HepG2 (cell line): ENCODE measurements at regions not wholly inside any gene's neighbourhood (a gene's known extent, or its start where the extent isn't known, plus 50 kb on each side); places are given as distances from the start of the nearest gene placed in this dataset.

Experiments
- ATAC-seq: fragments of 200-7000 bp; cut with Tn5 transposase; 3 replicates; pipeline ENCODE4 v1.9.1; 2020; ENCODE audit warnings: mild to moderate bottlenecking, moderate library complexity
- BruUV-seq: library from RNA; stranded (reverse); fragments of 400-500 nt; replicated peaks from 2 replicates; lab custom pipeline; 2021; lab: Mats Ljungman, UMichigan
- CTCF ChIA-PET: fragments of 300-600 bp; formaldehyde crosslinking; extraction: SDS; loops from one replicate; lab custom pipeline; 2021; ENCODE audit warnings: low total read pairs, inconsistent platforms, low intra/inter-chr PET ratio; lab: Yijun Ruan, JAX
- POLR2A ChIA-PET: fragments of 350-600 bp; sonication (Branson Sonifier 250); formaldehyde crosslinking; loops from one replicate; lab custom pipeline; 2020; ENCODE audit warnings: antibody characterized with exemption, inconsistent platforms; lab: Yijun Ruan, JAX
- DNase-seq: peaks from one replicate; pipeline ENCODE4 v3.0.0-alpha.2; 2015; ENCODE audit warnings: low spot score
- FAIRE-seq: peaks from 3 replicates; lab custom pipeline; 2011; peaks lifted over from hg19 to GRCh38; lab: Jason Lieb, UNC
- H2AFZ ChIP-seq: one replicate; pipeline ENCODE4 v1.6.1; 2011; ENCODE audit warnings: low read length, inconsistent platforms
- H3K27ac ChIP-seq: fragments of 300-600 bp; 3 replicates; pipeline ENCODE4 v1.8.0; 2011; ENCODE audit warnings: mixed run types, mild to moderate bottlenecking, mixed read lengths, low read length, inconsistent platforms; ENCODE audit not compliant: insufficient read depth; ENCODE audit errors: extremely low read length
- H3K27me3 ChIP-seq, 2 experiments: fragments of 200-600 bp in 1 of 2; 2 replicates in 1 of 2; 3 replicates in 1 of 2; pipeline versions ENCODE4 v1.6.0 to v1.8.0; 2011; ENCODE audit warnings: low read length in 2 of 2, mild to moderate bottlenecking in 2 of 2, moderate library complexity in 2 of 2, inconsistent platforms in 1 of 2; ENCODE audit not compliant: insufficient read depth in 2 of 2, control insufficient read depth in 1 of 2
- H3K36me3 ChIP-seq, 2 experiments: fragments of 200-600 bp in 1 of 2; replicated peaks in 1 of 2; 2 replicates in 1 of 2; 3 replicates in 1 of 2; pipeline versions ENCODE4 v1.5.1 to v1.8.0; 2011; ENCODE audit warnings: low read length in 2 of 2, inconsistent platforms in 1 of 2; ENCODE audit not compliant: insufficient read depth in 2 of 2, control insufficient read depth in 1 of 2
- H3K4me1 ChIP-seq: 2 replicates; pipeline ENCODE4 v1.5.1; 2012; ENCODE audit warnings: low read length, inconsistent platforms; ENCODE audit not compliant: insufficient read depth
- H3K4me2 ChIP-seq: 2 replicates; pipeline ENCODE4 v1.6.0; 2011; ENCODE audit warnings: low read depth, low read length, inconsistent platforms
- H3K4me3 ChIP-seq, 3 experiments: fragments of 200-600 bp in 1 of 3; sonication (generic), shearing (Covaris generic) in 1 of 3; replicated peaks in 1 of 3; 2 replicates each; pipeline ENCODE4 v1.5.1; 2011 to 2016; ENCODE audit warnings: low read length in 3 of 3, inconsistent platforms in 2 of 3, low read depth in 2 of 3, mild to moderate bottlenecking in 2 of 3, control low read depth in 1 of 3, mixed read lengths in 1 of 3; ENCODE audit not compliant: insufficient read depth in 1 of 3
- H3K79me2 ChIP-seq: one replicate; pipeline ENCODE4 v1.6.1; 2011; ENCODE audit warnings: low read length, inconsistent platforms; ENCODE audit not compliant: insufficient read depth
- H3K9ac ChIP-seq: 2 replicates; pipeline ENCODE4 v1.6.0; 2011; ENCODE audit warnings: mild to moderate bottlenecking, low read depth, low read length, inconsistent platforms; ENCODE audit not compliant: insufficient read depth
- H3K9me3 ChIP-seq: 2 replicates; pipeline ENCODE4 v1.5.1; 2012; ENCODE audit warnings: mild to moderate bottlenecking, low read length
- H4K20me1 ChIP-seq: 2 replicates; pipeline ENCODE4 v1.6.0; 2011; ENCODE audit warnings: inconsistent platforms, mild to moderate bottlenecking, low read length, moderate library complexity; ENCODE audit not compliant: insufficient read depth
- CREM ChIP-seq, 2 experiments: sonication (generic) in 1 of 2; formaldehyde crosslinking in 1 of 2; IDR thresholded peaks; 2 replicates each; pipeline versions ENCODE4 v1.4.0 to v1.6.1; 2016 to 2020; ENCODE audit warnings: antibody characterized with exemption in 1 of 2, mild to moderate bottlenecking in 1 of 2, missing genetic modification reagents in 1 of 2
- KDM2A ChIP-seq: sonication (generic); formaldehyde crosslinking; IDR thresholded peaks from 2 replicates; pipeline ENCODE4 v1.4.0; 2020; ENCODE audit warnings: low read depth, missing genetic modification reagents, borderline replicate concordance
- NCOA1 ChIP-seq: sonication (generic); formaldehyde crosslinking; IDR thresholded peaks from 2 replicates; pipeline ENCODE4 v1.9.0; 2021; ENCODE audit warnings: missing genetic modification reagents
- NR0B2 ChIP-seq: sonication (generic); formaldehyde crosslinking; IDR thresholded peaks from 2 replicates; pipeline ENCODE4 v1.4.0; 2020; ENCODE audit warnings: mild to moderate bottlenecking, missing genetic modification reagents
- SMARCC2 ChIP-seq: fragments of 450-650 bp; IDR thresholded peaks from 2 replicates; pipeline ENCODE4 v1.6.1; 2017; ENCODE audit warnings: antibody characterized with exemption, mild to moderate bottlenecking
- TAF1 ChIP-seq: sonication (generic); formaldehyde crosslinking; IDR thresholded peaks from 2 replicates; pipeline ENCODE4 v1.4.0; 2020; ENCODE audit warnings: missing genetic modification reagents
- TBP ChIP-seq: sonication (generic); formaldehyde crosslinking; IDR thresholded peaks from 2 replicates; pipeline ENCODE4 v1.5.0; 2020; ENCODE audit warnings: missing genetic modification reagents
- ZBTB21 ChIP-seq: sonication (generic); formaldehyde crosslinking; IDR thresholded peaks from 2 replicates; pipeline ENCODE4 v1.4.0; 2020; ENCODE audit warnings: missing genetic modification reagents
- ZBTB43 ChIP-seq: sonication (generic); formaldehyde crosslinking; conservative IDR thresholded peaks from 2 replicates; pipeline ENCODE4 v1.4.0; 2020; ENCODE audit warnings: missing genetic modification reagents
- ZNF136 ChIP-seq: sonication (generic); formaldehyde crosslinking; IDR thresholded peaks from 2 replicates; pipeline ENCODE4 v1.8.1; 2022; ENCODE audit warnings: low read depth, mild to moderate bottlenecking, moderate library complexity, missing genetic modification reagents
- ZNF3 ChIP-seq: IDR thresholded peaks from 2 replicates; pipeline ENCODE4 v1.7.0; 2017; ENCODE audit warnings: inconsistent platforms
- ZNF747 ChIP-seq: sonication (generic); formaldehyde crosslinking; IDR thresholded peaks from 2 replicates; pipeline ENCODE4 v1.8.1; 2023; ENCODE audit warnings: missing genetic modification reagents, mild to moderate bottlenecking, borderline replicate concordance
- ZSCAN20 ChIP-seq: sonication (generic); formaldehyde crosslinking; IDR thresholded peaks from 2 replicates; pipeline ENCODE4 v1.4.0; 2020; ENCODE audit warnings: missing genetic modification reagents, mild to moderate bottlenecking, borderline replicate concordance
- WGBS: methylation state at CpG from one replicate; pipeline ENCODE4 v1.1.6; 2017; ENCODE audit warnings: low lambda C conversion rate; 5-methylcytosine and 5-hydroxymethylcytosine counted together
- in situ Hi-C: cut with HindIII; loops from 2 replicates; pipeline ENCODE4 v1.10.0; 2017; ENCODE audit warnings: low pct_unique_long_range_greater_than_20kb; ENCODE audit not compliant: extremely low pct_ligation_motif_present
- intact Hi-C: fragments of 100-400 bp; cut with micrococcal nuclease; formaldehyde crosslinking; loops from one replicate; pipeline ENCODE4 v1.10.0; 2022; ENCODE audit not compliant: unreplicated experiment
- TF ChIP-seq, protein P1 (sequence below): sonication (generic); formaldehyde crosslinking; IDR thresholded peaks from 2 replicates; pipeline ENCODE4 v1.4.0; 2020; ENCODE audit warnings: mild to moderate bottlenecking, missing genetic modification reagents
- TF ChIP-seq, protein P2 (sequence below): sonication (generic); formaldehyde crosslinking; IDR thresholded peaks from 2 replicates; pipeline ENCODE4 v1.8.0; 2022; ENCODE audit warnings: missing genetic modification reagents, mild to moderate bottlenecking, borderline replicate concordance
- TF ChIP-seq, protein P3 (sequence below), 2 experiments: sonication (generic) in 1 of 2; formaldehyde crosslinking in 1 of 2; IDR thresholded peaks; 2 replicates each; pipeline versions ENCODE4 v1.4.0 to v1.6.1; 2016 to 2020; ENCODE audit warnings: borderline replicate concordance in 1 of 2, low read depth in 1 of 2, mild to moderate bottlenecking in 1 of 2, missing genetic modification reagents in 1 of 2

DNA sequence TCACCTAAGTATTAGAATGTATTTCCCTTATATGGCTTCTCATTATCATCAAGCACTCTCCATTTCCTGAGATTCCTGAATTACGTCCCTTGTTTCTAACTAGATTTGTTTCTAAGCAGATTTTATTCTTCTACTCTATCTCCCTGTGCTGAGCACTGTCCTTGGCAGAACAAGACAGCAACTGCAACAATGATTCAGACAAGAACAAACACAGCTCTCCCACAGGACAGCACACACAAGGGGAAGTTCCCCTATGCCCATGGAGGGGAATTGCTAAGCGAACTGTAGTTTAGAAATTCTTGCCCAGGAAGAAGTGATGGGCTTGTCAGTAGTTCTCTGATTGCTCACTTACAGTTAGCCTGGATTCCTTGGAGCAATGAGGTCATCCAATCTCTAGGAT, 759.9 kb downstream of the DTWD2 start:
- H4K20me1 ChIP-seq = no peaks in the 10 kb centered on the region
- H3K27ac ChIP-seq = no peak overlapping the region
- H3K4me2 ChIP-seq = no peak overlapping the region
- ChIA-PET CTCF (no interaction called here), POLR2A (no interaction called here)
- 2% methylated on average over 2 of the region's 2 CpGs for WGBS
- H3K9me3 ChIP-seq = no peaks in the 10 kb centered on the region
- no peaks in the 10 kb centered on the region for H3K79me2 ChIP-seq
- FAIRE-seq = no peak
- no peak for DNase-seq
- no peaks in the 10 kb centered on the region for H3K36me3 ChIP-seq
- no peak overlapping the region for H3K9ac ChIP-seq
- H2AFZ ChIP-seq = no peak overlapping the region
- in situ Hi-C loops = no loop called here
- H3K27me3 ChIP-seq = no peaks in the 10 kb centered on the region; a peak in 1 of 5 replicates
- no TSS peak for BruUV-seq
- no peak for ATAC-seq
- intact Hi-C loops = no loop called here
- no peaks in the 10 kb centered on the region for H3K4me1 ChIP-seq
- H3K4me3 ChIP-seq = no peak overlapping the region
- TF ChIP-seq, protein P1, sequence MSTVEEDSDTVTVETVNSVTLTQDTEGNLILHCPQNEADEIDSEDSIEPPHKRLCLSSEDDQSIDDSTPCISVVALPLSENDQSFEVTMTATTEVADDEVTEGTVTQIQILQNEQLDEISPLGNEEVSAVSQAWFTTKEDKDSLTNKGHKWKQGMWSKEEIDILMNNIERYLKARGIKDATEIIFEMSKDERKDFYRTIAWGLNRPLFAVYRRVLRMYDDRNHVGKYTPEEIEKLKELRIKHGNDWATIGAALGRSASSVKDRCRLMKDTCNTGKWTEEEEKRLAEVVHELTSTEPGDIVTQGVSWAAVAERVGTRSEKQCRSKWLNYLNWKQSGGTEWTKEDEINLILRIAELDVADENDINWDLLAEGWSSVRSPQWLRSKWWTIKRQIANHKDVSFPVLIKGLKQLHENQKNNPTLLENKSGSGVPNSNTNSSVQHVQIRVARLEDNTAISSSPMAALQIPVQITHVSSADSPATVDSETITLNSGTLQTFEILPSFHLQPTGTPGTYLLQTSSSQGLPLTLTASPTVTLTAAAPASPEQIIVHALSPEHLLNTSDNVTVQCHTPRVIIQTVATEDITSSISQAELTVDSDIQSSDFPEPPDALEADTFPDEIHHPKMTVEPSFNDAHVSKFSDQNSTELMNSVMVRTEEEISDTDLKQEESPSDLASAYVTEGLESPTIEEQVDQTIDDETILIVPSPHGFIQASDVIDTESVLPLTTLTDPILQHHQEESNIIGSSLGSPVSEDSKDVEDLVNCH (CRISPR knock-in tag) = no peak
- no peak for TF ChIP-seq TAF1 (CRISPR knock-in tag)
- no peak for TF ChIP-seq SMARCC2
- TF ChIP-seq CREM (IDR thresholded peaks at IDR 0.05) = no peak
- TF ChIP-seq CREM (CRISPR knock-in tag; IDR thresholded peaks at IDR 0.05) = no peak
- TF ChIP-seq NR0B2 (CRISPR knock-in tag) = no peak
- TF ChIP-seq ZBTB43 (CRISPR knock-in tag) = no peak
- TF ChIP-seq NCOA1 (CRISPR knock-in tag) = no peak
- TF ChIP-seq, protein P2, sequence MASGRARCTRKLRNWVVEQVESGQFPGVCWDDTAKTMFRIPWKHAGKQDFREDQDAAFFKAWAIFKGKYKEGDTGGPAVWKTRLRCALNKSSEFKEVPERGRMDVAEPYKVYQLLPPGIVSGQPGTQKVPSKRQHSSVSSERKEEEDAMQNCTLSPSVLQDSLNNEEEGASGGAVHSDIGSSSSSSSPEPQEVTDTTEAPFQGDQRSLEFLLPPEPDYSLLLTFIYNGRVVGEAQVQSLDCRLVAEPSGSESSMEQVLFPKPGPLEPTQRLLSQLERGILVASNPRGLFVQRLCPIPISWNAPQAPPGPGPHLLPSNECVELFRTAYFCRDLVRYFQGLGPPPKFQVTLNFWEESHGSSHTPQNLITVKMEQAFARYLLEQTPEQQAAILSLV (CRISPR knock-in tag) = no peak
- TF ChIP-seq ZNF136 (CRISPR knock-in tag) = no peak
- TF ChIP-seq, protein P3, sequence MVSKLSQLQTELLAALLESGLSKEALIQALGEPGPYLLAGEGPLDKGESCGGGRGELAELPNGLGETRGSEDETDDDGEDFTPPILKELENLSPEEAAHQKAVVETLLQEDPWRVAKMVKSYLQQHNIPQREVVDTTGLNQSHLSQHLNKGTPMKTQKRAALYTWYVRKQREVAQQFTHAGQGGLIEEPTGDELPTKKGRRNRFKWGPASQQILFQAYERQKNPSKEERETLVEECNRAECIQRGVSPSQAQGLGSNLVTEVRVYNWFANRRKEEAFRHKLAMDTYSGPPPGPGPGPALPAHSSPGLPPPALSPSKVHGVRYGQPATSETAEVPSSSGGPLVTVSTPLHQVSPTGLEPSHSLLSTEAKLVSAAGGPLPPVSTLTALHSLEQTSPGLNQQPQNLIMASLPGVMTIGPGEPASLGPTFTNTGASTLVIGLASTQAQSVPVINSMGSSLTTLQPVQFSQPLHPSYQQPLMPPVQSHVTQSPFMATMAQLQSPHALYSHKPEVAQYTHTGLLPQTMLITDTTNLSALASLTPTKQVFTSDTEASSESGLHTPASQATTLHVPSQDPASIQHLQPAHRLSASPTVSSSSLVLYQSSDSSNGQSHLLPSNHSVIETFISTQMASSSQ (IDR thresholded peaks at IDR 0.05; ENCODE audit: low read depth) = no peak
- TF ChIP-seq, protein P3 (CRISPR knock-in tag; IDR thresholded peaks at IDR 0.05; ENCODE audit: borderline replicate concordance) = no peak
- TF ChIP-seq ZNF747 (CRISPR knock-in tag) = no peak
- TF ChIP-seq ZNF3 (CRISPR knock-in tag) = no peak
- TF ChIP-seq ZBTB21 = no peak
- no peak for TF ChIP-seq TBP (CRISPR knock-in tag)
- no peak for TF ChIP-seq KDM2A (CRISPR knock-in tag)
- no peak for TF ChIP-seq ZSCAN20 (CRISPR knock-in tag)
